WI38 (cell line): ENCODE measurements at regions not wholly inside any gene's neighbourhood (a gene's known extent, or its start where the extent isn't known, plus 50 kb on each side); places are given as distances from the start of the nearest gene placed in this dataset.

ENCODE experiments used
- H3K4me3 ChIP-seq: 2 replicates; pipeline ENCODE4 v1.5.1; 2011; ENCODE audit warnings: low read depth, mild to moderate bottlenecking, control low read depth, low read length
- TF ChIP-seq, protein P1 (sequence below): IDR thresholded peaks from 2 replicates; pipeline ENCODE4 v1.5.1; 2012; ENCODE audit warnings: low read depth, mild to moderate bottlenecking, control low read depth, low read length

DNA sequence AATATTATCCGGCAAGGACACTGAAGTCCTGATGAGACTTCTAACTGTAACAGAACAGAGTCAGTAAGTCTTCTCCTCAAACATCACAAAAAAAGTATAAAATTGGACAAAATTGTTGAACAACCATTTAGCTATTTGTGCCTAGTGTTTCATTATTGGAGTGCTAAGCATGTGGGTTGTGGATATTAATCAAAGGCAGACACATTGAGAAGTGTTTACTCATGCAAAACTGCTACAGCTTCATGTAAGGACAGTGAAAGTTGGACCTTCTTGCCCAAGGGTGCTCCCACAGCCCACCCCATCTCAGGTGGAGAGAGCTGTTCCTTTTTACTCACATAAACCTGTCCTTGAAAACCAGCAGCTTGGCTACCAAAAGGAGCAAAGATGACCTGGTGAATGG is 355.1 kb upstream of the DAB2 start:
- H3K4me3 ChIP-seq: no peak overlapping the region
- TF ChIP-seq, protein P1, sequence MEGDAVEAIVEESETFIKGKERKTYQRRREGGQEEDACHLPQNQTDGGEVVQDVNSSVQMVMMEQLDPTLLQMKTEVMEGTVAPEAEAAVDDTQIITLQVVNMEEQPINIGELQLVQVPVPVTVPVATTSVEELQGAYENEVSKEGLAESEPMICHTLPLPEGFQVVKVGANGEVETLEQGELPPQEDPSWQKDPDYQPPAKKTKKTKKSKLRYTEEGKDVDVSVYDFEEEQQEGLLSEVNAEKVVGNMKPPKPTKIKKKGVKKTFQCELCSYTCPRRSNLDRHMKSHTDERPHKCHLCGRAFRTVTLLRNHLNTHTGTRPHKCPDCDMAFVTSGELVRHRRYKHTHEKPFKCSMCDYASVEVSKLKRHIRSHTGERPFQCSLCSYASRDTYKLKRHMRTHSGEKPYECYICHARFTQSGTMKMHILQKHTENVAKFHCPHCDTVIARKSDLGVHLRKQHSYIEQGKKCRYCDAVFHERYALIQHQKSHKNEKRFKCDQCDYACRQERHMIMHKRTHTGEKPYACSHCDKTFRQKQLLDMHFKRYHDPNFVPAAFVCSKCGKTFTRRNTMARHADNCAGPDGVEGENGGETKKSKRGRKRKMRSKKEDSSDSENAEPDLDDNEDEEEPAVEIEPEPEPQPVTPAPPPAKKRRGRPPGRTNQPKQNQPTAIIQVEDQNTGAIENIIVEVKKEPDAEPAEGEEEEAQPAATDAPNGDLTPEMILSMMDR: no peak

DNA sequence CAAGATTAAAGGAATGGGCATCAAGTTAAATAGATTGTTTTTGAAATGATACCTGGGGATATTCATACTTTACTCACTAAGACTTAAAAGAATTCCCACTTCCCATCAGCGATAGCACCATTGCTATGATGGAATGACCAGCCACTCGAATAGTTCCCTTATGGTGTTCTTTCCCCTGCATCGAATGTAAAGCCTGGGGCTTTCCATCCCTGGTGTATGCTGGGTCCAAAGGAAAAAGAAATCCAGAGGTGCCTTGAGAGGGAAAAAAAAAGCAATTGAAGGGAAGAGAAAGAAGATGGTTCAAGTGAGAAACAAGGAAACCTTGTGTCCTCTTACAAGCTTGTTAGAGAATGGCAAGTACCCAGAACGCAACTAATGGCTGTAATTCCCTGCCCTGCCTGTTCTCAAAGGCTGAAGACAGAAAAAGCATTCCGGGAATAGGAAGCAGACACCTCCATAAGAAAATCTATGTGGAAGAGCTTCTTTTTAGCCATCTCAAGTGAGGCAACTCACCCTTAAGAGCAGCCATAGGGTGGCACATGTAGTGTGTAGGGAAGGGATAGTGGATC is 351.1 kb upstream of the DAB2 start:
- TF ChIP-seq, protein P1: no peak
- no peak overlapping the region for H3K4me3 ChIP-seq

DNA sequence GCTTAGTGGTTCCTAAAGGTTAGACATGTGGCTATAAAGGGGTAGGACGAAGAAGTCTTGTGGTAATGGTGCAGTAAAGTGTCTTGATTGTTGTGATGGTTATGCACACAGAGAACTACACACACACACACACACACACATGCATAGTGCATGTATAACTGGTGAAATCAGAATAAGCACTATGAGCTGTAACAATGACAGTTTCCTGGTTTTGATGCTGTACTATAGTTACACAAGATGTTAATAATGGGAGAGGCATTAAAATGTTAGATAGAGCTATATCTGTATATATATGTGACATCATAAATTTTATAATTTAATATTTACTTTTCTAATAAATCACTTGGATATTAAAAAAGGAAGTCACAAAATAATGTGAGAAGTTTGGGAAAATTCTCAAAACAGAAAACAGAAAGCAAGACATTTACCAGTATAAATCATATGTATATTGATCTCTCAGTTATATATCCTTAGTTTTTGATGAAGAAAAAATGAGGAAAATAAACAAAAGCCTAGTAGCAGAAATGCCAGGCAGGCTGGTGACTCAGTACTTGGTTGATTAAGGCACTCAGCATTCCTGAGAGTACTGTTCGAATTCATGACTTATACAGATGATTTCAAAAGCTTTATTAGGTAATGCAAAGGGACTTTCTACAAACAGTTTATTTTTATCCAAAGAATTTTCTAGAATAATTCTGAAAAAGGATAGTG is 350.5 kb upstream of the DAB2 start:
- H3K4me3 ChIP-seq: no peak overlapping the region
- TF ChIP-seq, protein P1: no peak

DNA sequence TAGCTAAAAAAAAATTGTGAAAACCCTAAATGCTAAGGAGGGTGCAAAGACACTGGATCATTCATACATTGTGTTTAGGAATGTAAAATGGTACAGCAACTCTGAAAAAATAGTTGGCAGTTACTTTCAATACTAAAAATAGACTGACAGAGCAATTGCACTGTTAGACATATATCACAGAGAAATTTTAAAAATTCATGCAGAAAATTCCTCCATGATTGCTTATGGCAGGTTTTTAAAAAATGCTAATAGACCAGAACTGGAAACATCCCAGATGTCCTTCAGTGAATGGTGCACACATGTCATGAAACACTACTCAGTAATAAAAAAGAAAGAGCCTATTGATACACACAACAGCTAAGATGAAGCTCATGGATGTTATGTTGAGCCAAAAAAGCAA is 349.8 kb upstream of the DAB2 start:
- H3K4me3 ChIP-seq: no peak overlapping the region
- TF ChIP-seq, protein P1: no peak

GRCh38 chr5:39772307-39772706 is 347.5 kb upstream of the DAB2 start:
- TF ChIP-seq, protein P1: no peak
- no peak overlapping the region for H3K4me3 ChIP-seq

DNA sequence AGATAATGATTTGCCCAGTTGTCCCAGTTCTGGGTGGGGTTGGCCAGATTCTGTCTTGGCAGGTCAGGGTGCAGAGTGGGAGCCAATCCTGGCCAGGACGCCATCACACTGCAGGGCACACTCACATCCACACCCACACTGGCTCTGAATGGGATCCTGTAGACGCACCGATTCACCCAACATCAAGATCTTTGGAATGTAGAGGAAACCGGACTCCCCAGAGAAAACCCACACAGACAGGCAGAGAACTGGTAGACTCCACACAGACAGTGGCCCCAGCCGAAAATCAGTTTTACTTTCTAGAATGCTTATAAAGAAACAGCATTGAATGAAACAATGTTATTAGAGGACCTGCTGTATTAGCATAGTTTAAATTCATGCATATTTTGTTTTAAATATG is 343.1 kb upstream of the DAB2 start:
- TF ChIP-seq, protein P1: no peak
- no peak overlapping the region for H3K4me3 ChIP-seq

- H3K4me3 ChIP-seq: peak overlapping the region; percentile 28
- TF ChIP-seq, protein P1: no peak
These were observed 340.6 kb upstream of the DAB2 start for GRCh38 chr5:39765366-39765765.
